ENCODE measurements at regions not wholly inside any gene's neighbourhood (a gene's known extent, or its start where the extent isn't known, plus 50 kb on each side); places are given as distances from the start of the nearest gene placed in this dataset.
"Not testable (repeated sequence)": the region's sequence is repeated elsewhere in the genome, so short reads cannot be mapped to it uniquely, and the experiment has no call there.

DNA sequence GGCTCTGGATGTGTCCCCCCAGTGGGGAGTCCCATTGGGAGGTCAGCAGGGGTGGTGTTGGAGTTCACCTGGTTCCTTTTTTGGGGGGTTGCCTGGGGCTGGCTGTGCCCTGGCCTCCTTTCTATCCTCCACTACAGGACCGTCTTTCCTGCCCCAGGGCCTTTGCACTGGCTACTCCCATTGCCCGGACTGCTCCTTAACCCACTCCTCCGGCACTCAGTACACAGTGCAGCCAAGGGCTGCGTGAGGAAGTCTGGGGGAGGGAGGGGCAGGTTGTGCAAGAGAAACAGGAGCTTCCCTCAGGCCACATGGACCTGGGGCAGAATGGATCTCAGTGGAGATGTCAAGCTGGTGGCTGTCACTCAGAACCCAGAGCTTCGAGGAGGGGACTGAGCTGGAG lies 429.3 kb upstream of the SULF2 start:
- DNase-seq, result no peak
- H3K4me1 ChIP-seq, result no peaks in the 10 kb centered on the region
- H3K27me3 ChIP-seq, result no peaks in the 10 kb centered on the region
- H3K9me3 ChIP-seq, result no peaks in the 10 kb centered on the region
- no peak overlapping the region for H3K27ac ChIP-seq
- intact Hi-C loops (cut with DNase I; ENCODE audit: low total_unique reads), result no loop called here
- H3K4me3 ChIP-seq, result no peak overlapping the region
- TF ChIP-seq POLR2A (IDR thresholded peaks at IDR 0.05), result no peak
- TF ChIP-seq, protein P1, sequence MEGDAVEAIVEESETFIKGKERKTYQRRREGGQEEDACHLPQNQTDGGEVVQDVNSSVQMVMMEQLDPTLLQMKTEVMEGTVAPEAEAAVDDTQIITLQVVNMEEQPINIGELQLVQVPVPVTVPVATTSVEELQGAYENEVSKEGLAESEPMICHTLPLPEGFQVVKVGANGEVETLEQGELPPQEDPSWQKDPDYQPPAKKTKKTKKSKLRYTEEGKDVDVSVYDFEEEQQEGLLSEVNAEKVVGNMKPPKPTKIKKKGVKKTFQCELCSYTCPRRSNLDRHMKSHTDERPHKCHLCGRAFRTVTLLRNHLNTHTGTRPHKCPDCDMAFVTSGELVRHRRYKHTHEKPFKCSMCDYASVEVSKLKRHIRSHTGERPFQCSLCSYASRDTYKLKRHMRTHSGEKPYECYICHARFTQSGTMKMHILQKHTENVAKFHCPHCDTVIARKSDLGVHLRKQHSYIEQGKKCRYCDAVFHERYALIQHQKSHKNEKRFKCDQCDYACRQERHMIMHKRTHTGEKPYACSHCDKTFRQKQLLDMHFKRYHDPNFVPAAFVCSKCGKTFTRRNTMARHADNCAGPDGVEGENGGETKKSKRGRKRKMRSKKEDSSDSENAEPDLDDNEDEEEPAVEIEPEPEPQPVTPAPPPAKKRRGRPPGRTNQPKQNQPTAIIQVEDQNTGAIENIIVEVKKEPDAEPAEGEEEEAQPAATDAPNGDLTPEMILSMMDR (IDR thresholded peaks at IDR 0.05), result no peak
- H3K36me3 ChIP-seq, result no peaks in the 10 kb centered on the region

GRCh38 chr20:48213635-48214034 lies 428.4 kb upstream of the SULF2 start:
- H3K9me3 ChIP-seq; H3K27ac ChIP-seq; H3K27me3 ChIP-seq; DNase-seq; H3K36me3 ChIP-seq; H3K4me1 ChIP-seq; intact Hi-C loops (cut with DNase I; ENCODE audit: low total_unique reads); H3K4me3 ChIP-seq: not testable (repeated sequence)

GRCh38 chr20:48212806-48213509 lies 427.7 kb upstream of the SULF2 start:
- Histone ChIP-seq H3K27me3 (no peaks in the 10 kb centered on the region), H3K9me3 (no peaks in the 10 kb centered on the region), H3K36me3 (no peaks in the 10 kb centered on the region), H3K27ac (no peak overlapping the region), H3K4me1 (no peaks in the 10 kb centered on the region), H3K4me3 (no peak overlapping the region)
- intact Hi-C loops (cut with DNase I; ENCODE audit: low total_unique reads), result no loop called here
- no peak for DNase-seq
- TF ChIP-seq, protein P1 (IDR thresholded peaks at IDR 0.05), result no peak

DNA sequence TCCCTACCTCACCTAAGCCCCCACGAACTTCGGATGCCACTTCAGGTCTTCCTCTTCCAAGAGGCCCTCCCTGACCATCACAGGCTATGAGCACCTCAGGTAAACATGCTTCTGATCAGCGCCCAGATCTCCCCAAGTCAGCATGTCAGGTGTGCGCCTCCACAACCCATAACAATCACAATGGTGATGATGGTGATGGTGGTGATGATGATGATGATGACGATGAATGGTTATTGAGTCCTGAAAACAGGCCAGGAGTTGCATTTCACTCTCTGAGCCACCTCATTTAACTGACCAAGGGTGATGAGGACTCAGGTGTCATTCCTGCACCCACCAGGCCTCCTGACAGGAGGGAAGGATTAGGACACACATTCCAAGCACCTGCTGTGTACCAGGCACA lies 426.6 kb upstream of the SULF2 start:
- H3K4me3 ChIP-seq, result no peak overlapping the region
- H3K4me1 ChIP-seq, result no peaks in the 10 kb centered on the region
- intact Hi-C loops (cut with DNase I; ENCODE audit: low total_unique reads), result no loop called here
- H3K27ac ChIP-seq, result no peak overlapping the region
- H3K36me3 ChIP-seq, result no peaks in the 10 kb centered on the region
- no peaks in the 10 kb centered on the region for H3K27me3 ChIP-seq
- no peak for DNase-seq
- no peak for TF ChIP-seq POLR2A (IDR thresholded peaks at IDR 0.05)
- TF ChIP-seq, protein P1 (IDR thresholded peaks at IDR 0.05), result no peak
- H3K9me3 ChIP-seq, result no peaks in the 10 kb centered on the region

DNA sequence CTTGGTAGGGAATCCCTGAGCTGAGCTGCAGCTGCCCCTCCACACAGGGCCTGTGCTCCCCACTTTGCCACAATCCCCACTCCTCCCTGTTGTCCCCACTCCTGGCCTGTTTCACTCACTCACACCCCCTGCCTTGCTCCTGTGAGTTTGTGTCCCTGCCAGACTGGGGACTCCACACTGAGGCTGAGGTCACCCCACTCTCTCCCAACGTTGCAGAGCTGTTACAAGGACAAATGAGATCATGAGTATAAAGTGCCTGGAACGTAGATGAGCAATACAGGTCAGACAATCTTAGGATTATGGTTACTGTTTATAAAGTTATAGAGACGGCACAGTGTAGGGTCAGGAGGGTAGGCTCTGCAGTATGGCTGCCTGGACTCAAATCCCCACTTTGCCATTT lies 426.0 kb upstream of the SULF2 start:
- intact Hi-C loops (cut with DNase I; ENCODE audit: low total_unique reads), result no loop called here
- DNase-seq, result no peak
- H3K4me3 ChIP-seq, result no peak overlapping the region
- H3K36me3 ChIP-seq, result no peaks in the 10 kb centered on the region
- no peaks in the 10 kb centered on the region for H3K9me3 ChIP-seq
- TF ChIP-seq POLR2A (IDR thresholded peaks at IDR 0.05), result no peak
- TF ChIP-seq, protein P1 (IDR thresholded peaks at IDR 0.05), result no peak
- no peaks in the 10 kb centered on the region for H3K4me1 ChIP-seq
- H3K27me3 ChIP-seq, result no peaks in the 10 kb centered on the region
- H3K27ac ChIP-seq, result no peak overlapping the region
